HepG2 (cell line): ENCODE measurements at regions not wholly inside any gene's neighbourhood (a gene's known extent, or its start where the extent isn't known, plus 50 kb on each side); places are given as distances from the start of the nearest gene placed in this dataset.

Experiments used
- ATAC-seq: fragments of 200-7000 bp; cut with Tn5 transposase; 3 replicates; pipeline ENCODE4 v1.9.1; 2020; ENCODE audit warnings: mild to moderate bottlenecking, moderate library complexity
- BruUV-seq: library from RNA; stranded (reverse); fragments of 400-500 nt; replicated peaks from 2 replicates; lab custom pipeline; 2021; lab: Mats Ljungman, UMichigan
- CTCF ChIA-PET: fragments of 300-600 bp; formaldehyde crosslinking; extraction: SDS; loops from one replicate; lab custom pipeline; 2021; ENCODE audit warnings: low total read pairs, inconsistent platforms, low intra/inter-chr PET ratio; lab: Yijun Ruan, JAX
- POLR2A ChIA-PET: fragments of 350-600 bp; sonication (Branson Sonifier 250); formaldehyde crosslinking; loops from one replicate; lab custom pipeline; 2020; ENCODE audit warnings: antibody characterized with exemption, inconsistent platforms; lab: Yijun Ruan, JAX
- DNase-seq: peaks from one replicate; pipeline ENCODE4 v3.0.0-alpha.2; 2015; ENCODE audit warnings: low spot score
- FAIRE-seq: peaks from 3 replicates; lab custom pipeline; 2011; peaks lifted over from hg19 to GRCh38; lab: Jason Lieb, UNC
- H2AFZ ChIP-seq: one replicate; pipeline ENCODE4 v1.6.1; 2011; ENCODE audit warnings: low read length, inconsistent platforms
- H3K27ac ChIP-seq: fragments of 300-600 bp; 3 replicates; pipeline ENCODE4 v1.8.0; 2011; ENCODE audit warnings: mixed run types, mild to moderate bottlenecking, mixed read lengths, low read length, inconsistent platforms; ENCODE audit not compliant: insufficient read depth; ENCODE audit errors: extremely low read length
- H3K27me3 ChIP-seq, 2 experiments: fragments of 200-600 bp in 1 of 2; 2 replicates in 1 of 2; 3 replicates in 1 of 2; pipeline versions ENCODE4 v1.6.0 to v1.8.0; 2011; ENCODE audit warnings: low read length in 2 of 2, mild to moderate bottlenecking in 2 of 2, moderate library complexity in 2 of 2, inconsistent platforms in 1 of 2; ENCODE audit not compliant: insufficient read depth in 2 of 2, control insufficient read depth in 1 of 2
- H3K36me3 ChIP-seq, 2 experiments: fragments of 200-600 bp in 1 of 2; replicated peaks in 1 of 2; 2 replicates in 1 of 2; 3 replicates in 1 of 2; pipeline versions ENCODE4 v1.5.1 to v1.8.0; 2011; ENCODE audit warnings: low read length in 2 of 2, inconsistent platforms in 1 of 2; ENCODE audit not compliant: insufficient read depth in 2 of 2, control insufficient read depth in 1 of 2
- H3K4me1 ChIP-seq: 2 replicates; pipeline ENCODE4 v1.5.1; 2012; ENCODE audit warnings: low read length, inconsistent platforms; ENCODE audit not compliant: insufficient read depth
- H3K4me2 ChIP-seq: 2 replicates; pipeline ENCODE4 v1.6.0; 2011; ENCODE audit warnings: low read depth, low read length, inconsistent platforms
- H3K4me3 ChIP-seq, 3 experiments: fragments of 200-600 bp in 1 of 3; sonication (generic), shearing (Covaris generic) in 1 of 3; replicated peaks in 1 of 3; 2 replicates each; pipeline ENCODE4 v1.5.1; 2011 to 2016; ENCODE audit warnings: low read length in 3 of 3, inconsistent platforms in 2 of 3, low read depth in 2 of 3, mild to moderate bottlenecking in 2 of 3, control low read depth in 1 of 3, mixed read lengths in 1 of 3; ENCODE audit not compliant: insufficient read depth in 1 of 3
- H3K79me2 ChIP-seq: one replicate; pipeline ENCODE4 v1.6.1; 2011; ENCODE audit warnings: low read length, inconsistent platforms; ENCODE audit not compliant: insufficient read depth
- H3K9ac ChIP-seq: 2 replicates; pipeline ENCODE4 v1.6.0; 2011; ENCODE audit warnings: mild to moderate bottlenecking, low read depth, low read length, inconsistent platforms; ENCODE audit not compliant: insufficient read depth
- H3K9me3 ChIP-seq: 2 replicates; pipeline ENCODE4 v1.5.1; 2012; ENCODE audit warnings: mild to moderate bottlenecking, low read length
- H4K20me1 ChIP-seq: 2 replicates; pipeline ENCODE4 v1.6.0; 2011; ENCODE audit warnings: inconsistent platforms, mild to moderate bottlenecking, low read length, moderate library complexity; ENCODE audit not compliant: insufficient read depth
- AGO2 ChIP-seq: fragments of 200-400 bp; formaldehyde crosslinking; optimal IDR thresholded peaks from 2 replicates; pipeline ENCODE3; 2017; ENCODE audit warnings: mild to moderate bottlenecking, low read depth, low read length, moderate library complexity
- DRAP1 ChIP-seq: IDR thresholded peaks from 2 replicates; pipeline ENCODE4 v1.6.1; 2016; ENCODE audit warnings: missing genetic modification reagents, missing compliant biosample characterization
- GATA4 ChIP-seq: sonication (generic); IDR thresholded peaks from 2 replicates; pipeline ENCODE4 v1.6.1; 2016; ENCODE audit warnings: antibody characterized with exemption, low read depth, borderline replicate concordance
- PPARG ChIP-seq: conservative IDR thresholded peaks from 2 replicates; pipeline ENCODE4 v1.6.1; 2016; ENCODE audit warnings: missing biosample characterization, missing genetic modification reagents
- PRDM10 ChIP-seq: sonication (generic); formaldehyde crosslinking; IDR thresholded peaks from 2 replicates; pipeline ENCODE4 v1.4.0; 2020; ENCODE audit warnings: low read depth, missing genetic modification reagents
- RELA ChIP-seq: sonication (generic); formaldehyde crosslinking; IDR thresholded peaks from 2 replicates; pipeline ENCODE4 v1.4.0; 2020; ENCODE audit warnings: missing genetic modification reagents
- TBX3 ChIP-seq: fragments of 450-650 bp; IDR thresholded peaks from 2 replicates; pipeline ENCODE4 v1.6.1; 2017; ENCODE audit warnings: antibody characterized with exemption, mild to moderate bottlenecking, inconsistent platforms, borderline replicate concordance
- ZNF44 ChIP-seq: sonication (generic); formaldehyde crosslinking; IDR thresholded peaks from 2 replicates; pipeline ENCODE4 v1.5.1; 2020; ENCODE audit warnings: mild to moderate bottlenecking, missing genetic modification reagents
- ZNF790 ChIP-seq: sonication (generic); formaldehyde crosslinking; IDR thresholded peaks from 2 replicates; pipeline ENCODE4 v1.8.0; 2022; ENCODE audit warnings: missing genetic modification reagents, mild to moderate bottlenecking, borderline replicate concordance
- WGBS: methylation state at CpG from one replicate; pipeline ENCODE4 v1.1.6; 2017; ENCODE audit warnings: low lambda C conversion rate; 5-methylcytosine and 5-hydroxymethylcytosine counted together
- in situ Hi-C: cut with HindIII; loops from 2 replicates; pipeline ENCODE4 v1.10.0; 2017; ENCODE audit warnings: low pct_unique_long_range_greater_than_20kb; ENCODE audit not compliant: extremely low pct_ligation_motif_present
- intact Hi-C: fragments of 100-400 bp; cut with micrococcal nuclease; formaldehyde crosslinking; loops from one replicate; pipeline ENCODE4 v1.10.0; 2022; ENCODE audit not compliant: unreplicated experiment
- TF ChIP-seq, protein P1 (sequence below): IDR thresholded peaks from 2 replicates; pipeline ENCODE4 v1.6.1; 2016; ENCODE audit warnings: mild to moderate bottlenecking
- TF ChIP-seq, protein P2 (sequence below): sonication (generic); formaldehyde crosslinking; IDR thresholded peaks from 2 replicates; pipeline ENCODE4 v1.4.0; 2020; ENCODE audit warnings: missing genetic modification reagents
- TF ChIP-seq, protein P3 (sequence below): sonication (generic); formaldehyde crosslinking; IDR thresholded peaks from 2 replicates; pipeline ENCODE4 v1.4.0; 2020; ENCODE audit warnings: missing genetic modification reagents

GRCh38 chr11:87518266-87518665, 480.5 kb downstream of the TMEM135 start:
- ChIA-PET POLR2A (no interaction called here), CTCF (no interaction called here)
- TF ChIP-seq ZNF790 (CRISPR knock-in tag) (no peak), PRDM10 (CRISPR knock-in tag) (no peak), GATA4 (no peak), AGO2 (no peak), TBX3 (no peak), DRAP1 (no peak), ZNF44 (CRISPR knock-in tag) (no peak), PPARG (CRISPR knock-in tag) (no peak), RELA (CRISPR knock-in tag) (no peak)
- TF ChIP-seq, protein P1, sequence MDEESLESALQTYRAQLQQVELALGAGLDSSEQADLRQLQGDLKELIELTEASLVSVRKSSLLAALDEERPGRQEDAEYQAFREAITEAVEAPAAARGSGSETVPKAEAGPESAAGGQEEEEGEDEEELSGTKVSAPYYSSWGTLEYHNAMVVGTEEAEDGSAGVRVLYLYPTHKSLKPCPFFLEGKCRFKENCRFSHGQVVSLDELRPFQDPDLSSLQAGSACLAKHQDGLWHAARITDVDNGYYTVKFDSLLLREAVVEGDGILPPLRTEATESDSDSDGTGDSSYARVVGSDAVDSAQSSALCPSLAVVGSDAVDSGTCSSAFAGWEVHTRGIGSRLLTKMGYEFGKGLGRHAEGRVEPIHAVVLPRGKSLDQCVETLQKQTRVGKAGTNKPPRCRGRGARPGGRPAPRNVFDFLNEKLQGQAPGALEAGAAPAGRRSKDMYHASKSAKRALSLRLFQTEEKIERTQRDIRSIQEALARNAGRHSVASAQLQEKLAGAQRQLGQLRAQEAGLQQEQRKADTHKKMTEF: no peak
- TF ChIP-seq, protein P2, sequence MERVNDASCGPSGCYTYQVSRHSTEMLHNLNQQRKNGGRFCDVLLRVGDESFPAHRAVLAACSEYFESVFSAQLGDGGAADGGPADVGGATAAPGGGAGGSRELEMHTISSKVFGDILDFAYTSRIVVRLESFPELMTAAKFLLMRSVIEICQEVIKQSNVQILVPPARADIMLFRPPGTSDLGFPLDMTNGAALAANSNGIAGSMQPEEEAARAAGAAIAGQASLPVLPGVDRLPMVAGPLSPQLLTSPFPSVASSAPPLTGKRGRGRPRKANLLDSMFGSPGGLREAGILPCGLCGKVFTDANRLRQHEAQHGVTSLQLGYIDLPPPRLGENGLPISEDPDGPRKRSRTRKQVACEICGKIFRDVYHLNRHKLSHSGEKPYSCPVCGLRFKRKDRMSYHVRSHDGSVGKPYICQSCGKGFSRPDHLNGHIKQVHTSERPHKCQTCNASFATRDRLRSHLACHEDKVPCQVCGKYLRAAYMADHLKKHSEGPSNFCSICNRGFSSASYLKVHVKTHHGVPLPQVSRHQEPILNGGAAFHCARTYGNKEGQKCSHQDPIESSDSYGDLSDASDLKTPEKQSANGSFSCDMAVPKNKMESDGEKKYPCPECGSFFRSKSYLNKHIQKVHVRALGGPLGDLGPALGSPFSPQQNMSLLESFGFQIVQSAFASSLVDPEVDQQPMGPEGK: no peak
- TF ChIP-seq, protein P3, sequence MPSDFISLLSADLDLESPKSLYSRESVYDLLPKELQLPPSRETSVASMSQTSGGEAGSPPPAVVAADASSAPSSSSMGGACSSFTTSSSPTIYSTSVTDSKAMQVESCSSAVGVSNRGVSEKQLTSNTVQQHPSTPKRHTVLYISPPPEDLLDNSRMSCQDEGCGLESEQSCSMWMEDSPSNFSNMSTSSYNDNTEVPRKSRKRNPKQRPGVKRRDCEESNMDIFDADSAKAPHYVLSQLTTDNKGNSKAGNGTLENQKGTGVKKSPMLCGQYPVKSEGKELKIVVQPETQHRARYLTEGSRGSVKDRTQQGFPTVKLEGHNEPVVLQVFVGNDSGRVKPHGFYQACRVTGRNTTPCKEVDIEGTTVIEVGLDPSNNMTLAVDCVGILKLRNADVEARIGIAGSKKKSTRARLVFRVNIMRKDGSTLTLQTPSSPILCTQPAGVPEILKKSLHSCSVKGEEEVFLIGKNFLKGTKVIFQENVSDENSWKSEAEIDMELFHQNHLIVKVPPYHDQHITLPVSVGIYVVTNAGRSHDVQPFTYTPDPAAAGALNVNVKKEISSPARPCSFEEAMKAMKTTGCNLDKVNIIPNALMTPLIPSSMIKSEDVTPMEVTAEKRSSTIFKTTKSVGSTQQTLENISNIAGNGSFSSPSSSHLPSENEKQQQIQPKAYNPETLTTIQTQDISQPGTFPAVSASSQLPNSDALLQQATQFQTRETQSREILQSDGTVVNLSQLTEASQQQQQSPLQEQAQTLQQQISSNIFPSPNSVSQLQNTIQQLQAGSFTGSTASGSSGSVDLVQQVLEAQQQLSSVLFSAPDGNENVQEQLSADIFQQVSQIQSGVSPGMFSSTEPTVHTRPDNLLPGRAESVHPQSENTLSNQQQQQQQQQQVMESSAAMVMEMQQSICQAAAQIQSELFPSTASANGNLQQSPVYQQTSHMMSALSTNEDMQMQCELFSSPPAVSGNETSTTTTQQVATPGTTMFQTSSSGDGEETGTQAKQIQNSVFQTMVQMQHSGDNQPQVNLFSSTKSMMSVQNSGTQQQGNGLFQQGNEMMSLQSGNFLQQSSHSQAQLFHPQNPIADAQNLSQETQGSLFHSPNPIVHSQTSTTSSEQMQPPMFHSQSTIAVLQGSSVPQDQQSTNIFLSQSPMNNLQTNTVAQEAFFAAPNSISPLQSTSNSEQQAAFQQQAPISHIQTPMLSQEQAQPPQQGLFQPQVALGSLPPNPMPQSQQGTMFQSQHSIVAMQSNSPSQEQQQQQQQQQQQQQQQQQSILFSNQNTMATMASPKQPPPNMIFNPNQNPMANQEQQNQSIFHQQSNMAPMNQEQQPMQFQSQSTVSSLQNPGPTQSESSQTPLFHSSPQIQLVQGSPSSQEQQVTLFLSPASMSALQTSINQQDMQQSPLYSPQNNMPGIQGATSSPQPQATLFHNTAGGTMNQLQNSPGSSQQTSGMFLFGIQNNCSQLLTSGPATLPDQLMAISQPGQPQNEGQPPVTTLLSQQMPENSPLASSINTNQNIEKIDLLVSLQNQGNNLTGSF: no peak
- Histone ChIP-seq H3K27me3 (no peaks in the 10 kb centered on the region), H3K9me3 (no peaks in the 10 kb centered on the region), H3K27ac (no peak overlapping the region), H3K9ac (no peak overlapping the region), H3K36me3 (no peaks in the 10 kb centered on the region), H2AFZ (no peak overlapping the region), H4K20me1 (no peaks in the 10 kb centered on the region), H3K4me2 (no peak overlapping the region), H3K79me2 (no peaks in the 10 kb centered on the region), H3K4me3 (no peak overlapping the region), H3K4me1 (no peaks in the 10 kb centered on the region)
- WGBS: 29% methylated on average over 1 of the region's 1 CpG
- FAIRE-seq (no peak), DNase-seq (no peak), ATAC-seq (no peak)
- no TSS peak for BruUV-seq
- in situ Hi-C loops (no loop called here), intact Hi-C loops (no loop called here)
